ENCODE measurements at regions not wholly inside any gene's neighbourhood (a gene's known extent, or its start where the extent isn't known, plus 50 kb on each side); places are given as distances from the start of the nearest gene placed in this dataset.

DNA sequence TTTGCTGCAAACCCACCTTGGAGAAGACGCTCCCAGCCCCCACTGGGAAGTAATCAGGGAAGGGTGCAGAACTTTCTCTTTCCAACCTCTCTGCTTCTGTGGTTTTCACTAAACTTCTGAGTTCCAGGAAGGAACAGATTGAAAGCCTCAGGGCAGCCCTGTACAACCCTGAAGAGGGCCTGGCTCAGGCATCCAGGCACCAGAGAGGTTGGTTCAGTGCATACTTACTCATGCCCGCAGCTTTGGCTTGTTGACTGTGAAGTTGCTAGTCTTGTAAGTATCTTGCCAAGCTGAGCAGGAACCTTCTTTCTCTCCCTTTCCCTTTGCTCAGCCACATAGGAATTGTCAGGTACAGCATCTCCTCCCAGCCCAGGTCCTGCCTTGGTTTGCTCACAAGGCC, 272.2 kb upstream of the FOXQ1 start:
- CTCF ChIA-PET = no interaction called here
- H3K27ac ChIP-seq = no peak overlapping the region
- no peak for DNase-seq (ENCODE audit: low spot score)
- TF ChIP-seq, protein P1, sequence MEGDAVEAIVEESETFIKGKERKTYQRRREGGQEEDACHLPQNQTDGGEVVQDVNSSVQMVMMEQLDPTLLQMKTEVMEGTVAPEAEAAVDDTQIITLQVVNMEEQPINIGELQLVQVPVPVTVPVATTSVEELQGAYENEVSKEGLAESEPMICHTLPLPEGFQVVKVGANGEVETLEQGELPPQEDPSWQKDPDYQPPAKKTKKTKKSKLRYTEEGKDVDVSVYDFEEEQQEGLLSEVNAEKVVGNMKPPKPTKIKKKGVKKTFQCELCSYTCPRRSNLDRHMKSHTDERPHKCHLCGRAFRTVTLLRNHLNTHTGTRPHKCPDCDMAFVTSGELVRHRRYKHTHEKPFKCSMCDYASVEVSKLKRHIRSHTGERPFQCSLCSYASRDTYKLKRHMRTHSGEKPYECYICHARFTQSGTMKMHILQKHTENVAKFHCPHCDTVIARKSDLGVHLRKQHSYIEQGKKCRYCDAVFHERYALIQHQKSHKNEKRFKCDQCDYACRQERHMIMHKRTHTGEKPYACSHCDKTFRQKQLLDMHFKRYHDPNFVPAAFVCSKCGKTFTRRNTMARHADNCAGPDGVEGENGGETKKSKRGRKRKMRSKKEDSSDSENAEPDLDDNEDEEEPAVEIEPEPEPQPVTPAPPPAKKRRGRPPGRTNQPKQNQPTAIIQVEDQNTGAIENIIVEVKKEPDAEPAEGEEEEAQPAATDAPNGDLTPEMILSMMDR (conservative IDR thresholded peaks at IDR 0.05; ENCODE audit: low read depth) = no peak
- POLR2A ChIA-PET (ENCODE audit: low non-redundant PET) = no interaction called here

DNA sequence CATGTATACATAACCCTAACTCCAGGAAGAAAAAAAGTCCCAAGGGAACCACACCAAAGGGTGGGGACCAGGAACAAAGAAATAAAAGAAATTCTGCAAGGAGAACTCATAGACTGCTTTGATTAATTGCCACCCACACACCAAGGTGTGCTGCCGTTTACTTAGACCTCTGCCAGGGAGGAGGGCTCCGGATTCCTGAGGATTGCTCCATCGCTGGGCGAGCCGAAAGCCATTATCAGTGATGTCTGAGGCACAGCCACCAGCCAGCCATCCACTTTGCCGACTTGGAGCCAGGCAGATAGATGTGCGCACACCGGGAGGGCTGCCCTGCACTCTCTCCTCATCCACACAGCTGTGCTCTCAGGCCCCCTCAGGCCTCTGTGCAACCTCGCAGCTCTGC, 272.7 kb upstream of the FOXQ1 start:
- peak; percentile 76 for DNase-seq (ENCODE audit: low spot score)
- H3K27ac ChIP-seq = no peak overlapping the region
- CTCF ChIA-PET = no interaction called here
- POLR2A ChIA-PET (ENCODE audit: low non-redundant PET) = no interaction called here
- TF ChIP-seq, protein P1 (conservative IDR thresholded peaks at IDR 0.05; ENCODE audit: low read depth) = no peak

DNA sequence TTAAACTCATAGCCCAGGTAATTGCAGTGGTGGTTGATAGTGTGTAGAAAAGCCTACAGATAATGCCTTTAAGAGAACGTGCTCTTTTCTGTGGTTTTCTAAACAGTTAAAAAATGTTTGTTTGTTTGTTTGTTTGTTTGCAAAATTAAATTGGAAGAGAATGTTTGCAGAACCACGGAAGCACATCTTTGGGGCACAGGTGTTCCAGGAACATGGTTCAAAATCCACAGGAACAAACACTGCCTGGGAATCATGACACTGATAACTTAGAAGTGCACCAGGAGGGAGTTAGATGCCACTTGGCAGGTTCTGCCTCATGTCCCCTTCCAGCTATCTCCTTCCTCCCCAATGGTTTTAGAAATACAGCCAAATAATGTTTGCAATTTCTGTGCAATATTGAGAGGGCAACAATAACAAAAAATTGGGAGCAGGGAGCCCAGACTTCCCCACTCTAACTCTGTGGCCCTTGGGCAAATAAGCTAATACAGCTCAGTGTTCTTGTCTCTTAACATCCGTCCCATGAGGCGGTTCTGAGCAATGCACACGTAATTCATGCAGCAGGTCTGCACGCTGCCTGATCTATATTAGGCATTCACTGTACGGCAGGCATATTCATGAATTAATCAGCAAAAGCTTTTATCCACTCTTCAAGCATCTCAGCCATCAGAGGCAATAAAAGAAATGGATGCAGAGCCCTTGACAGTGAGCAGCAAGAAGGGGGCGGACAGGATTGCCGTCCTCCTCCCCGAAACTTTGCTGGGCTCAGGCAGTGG, 274.3 kb upstream of the FOXQ1 start:
- TF ChIP-seq, protein P1 (conservative IDR thresholded peaks at IDR 0.05; ENCODE audit: low read depth) = no peak
- DNase-seq (ENCODE audit: low spot score) = no peak
- POLR2A ChIA-PET (ENCODE audit: low non-redundant PET) = no interaction called here
- CTCF ChIA-PET = no interaction called here
- no peak overlapping the region for H3K27ac ChIP-seq

DNA sequence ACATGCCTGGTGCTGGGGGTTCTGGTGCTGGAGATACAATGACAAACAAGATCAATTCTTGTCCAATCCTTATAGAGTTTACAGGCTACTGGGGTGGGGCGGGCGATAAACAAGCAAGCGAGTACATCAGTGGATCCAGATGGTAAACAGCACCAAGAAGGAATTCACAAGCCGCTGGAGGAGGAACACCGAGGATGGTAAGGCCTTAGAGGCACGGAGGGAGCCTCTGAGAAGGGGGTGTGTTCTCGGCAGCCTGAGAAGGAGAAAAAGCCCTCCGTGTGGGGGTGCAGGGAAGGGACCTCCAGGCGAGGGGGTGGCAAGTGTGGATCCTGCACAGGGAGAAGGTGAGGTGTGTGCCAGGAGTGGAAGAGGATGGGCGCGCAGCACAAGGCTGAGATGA, 276.5 kb upstream of the FOXQ1 start:
- TF ChIP-seq, protein P1 (conservative IDR thresholded peaks at IDR 0.05; ENCODE audit: low read depth) = no peak
- ChIA-PET POLR2A (ENCODE audit: low non-redundant PET) (no interaction called here), CTCF (no interaction called here)
- DNase-seq (ENCODE audit: low spot score) = no peak
- H3K27ac ChIP-seq = no peak overlapping the region

DNA sequence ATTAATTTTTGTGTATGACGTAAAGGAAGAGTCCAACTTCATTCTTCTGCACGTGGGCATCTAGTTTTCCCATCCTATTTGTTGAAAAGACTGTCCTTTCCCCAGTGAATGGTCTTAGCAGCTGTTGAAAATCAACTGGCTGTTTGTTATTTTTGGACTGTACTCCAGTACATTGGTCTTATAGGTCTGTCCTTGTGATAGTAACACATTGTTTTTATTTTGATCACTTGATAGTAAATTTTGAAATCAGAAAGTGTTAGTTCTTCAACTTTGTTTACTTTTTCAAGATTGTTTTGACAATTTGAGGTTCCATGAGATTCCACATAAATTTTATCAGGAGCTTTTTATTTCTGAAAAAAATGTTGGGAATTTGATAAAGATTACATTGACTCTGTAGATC, 280.2 kb upstream of the FOXQ1 start:
- TF ChIP-seq, protein P1 (conservative IDR thresholded peaks at IDR 0.05; ENCODE audit: low read depth) = no peak
- no peak overlapping the region for H3K27ac ChIP-seq
- POLR2A ChIA-PET (ENCODE audit: low non-redundant PET) = no interaction called here
- DNase-seq (ENCODE audit: low spot score) = no peak
- CTCF ChIA-PET = interaction anchor here (0.6 kb wide), 1 partner anchor 21 kb away, joined by 3 read pairs; no protein-coding TSS in a partner anchor

DNA sequence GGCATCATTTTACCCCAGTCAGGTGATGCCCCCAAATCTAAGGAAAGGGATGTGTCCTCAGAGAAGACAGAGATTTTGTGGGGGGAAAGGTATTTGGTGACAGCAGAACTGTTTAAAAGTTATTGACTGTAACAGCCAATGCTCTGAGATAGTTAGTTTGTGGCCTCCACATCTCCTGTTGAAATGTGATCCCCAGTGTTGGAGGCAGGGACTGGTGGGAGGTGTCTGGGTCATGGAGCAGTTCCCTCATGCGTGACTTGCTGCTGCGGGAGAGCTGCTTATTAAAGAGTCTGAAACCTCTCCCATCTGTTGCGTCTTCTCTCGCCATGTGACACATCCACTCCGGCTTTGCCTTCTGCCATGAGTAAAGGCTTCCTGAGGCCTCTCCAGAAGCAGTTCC, 282.8 kb upstream of the FOXQ1 start:
- TF ChIP-seq, protein P1 (conservative IDR thresholded peaks at IDR 0.05; ENCODE audit: low read depth) = no peak
- H3K27ac ChIP-seq = no peak overlapping the region
- DNase-seq (ENCODE audit: low spot score) = no peak
- ChIA-PET POLR2A (ENCODE audit: low non-redundant PET) (no interaction called here), CTCF (no interaction called here)

Measured in RWPE1 (cell line).